ENCODE measurements at regions not wholly inside any gene's neighbourhood (a gene's known extent, or its start where the extent isn't known, plus 50 kb on each side); places are given as distances from the start of the nearest gene placed in this dataset.

DNA sequence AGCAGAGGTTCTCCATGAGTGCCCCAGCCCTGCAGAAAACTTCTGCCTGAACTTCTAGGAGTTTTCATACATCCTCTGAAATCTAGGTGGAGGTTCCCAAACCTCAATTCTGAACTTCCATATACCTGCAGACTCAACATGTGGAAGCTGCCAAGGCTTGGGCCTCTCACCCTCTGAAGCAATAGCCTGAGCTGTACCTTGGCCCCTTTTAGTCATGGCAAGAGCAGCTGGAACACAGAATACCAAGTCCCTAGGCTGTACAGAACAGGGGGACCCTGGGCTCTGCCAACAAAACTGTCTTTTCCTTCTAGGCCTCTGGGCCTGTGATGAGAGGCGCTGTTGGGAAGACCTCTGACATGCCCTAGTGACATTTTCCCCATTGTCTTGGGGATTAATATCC lies 494.3 kb upstream of the FOXG1 start:
- Mint-ChIP-seq H3K4me1 (no peaks in the 10 kb centered on the region), H3K27me3 (ENCODE audit: low read depth, poor library complexity) (peaks cover 2% of the 10 kb centered on the region), H3K27ac (no peak overlapping the region), H3K36me3 (ENCODE audit: low read depth) (no peaks in the 10 kb centered on the region), H3K4me3 (no peak overlapping the region), H3K9me3 (peaks cover 25% of the 10 kb centered on the region)
- TF ChIP-seq, protein P1, sequence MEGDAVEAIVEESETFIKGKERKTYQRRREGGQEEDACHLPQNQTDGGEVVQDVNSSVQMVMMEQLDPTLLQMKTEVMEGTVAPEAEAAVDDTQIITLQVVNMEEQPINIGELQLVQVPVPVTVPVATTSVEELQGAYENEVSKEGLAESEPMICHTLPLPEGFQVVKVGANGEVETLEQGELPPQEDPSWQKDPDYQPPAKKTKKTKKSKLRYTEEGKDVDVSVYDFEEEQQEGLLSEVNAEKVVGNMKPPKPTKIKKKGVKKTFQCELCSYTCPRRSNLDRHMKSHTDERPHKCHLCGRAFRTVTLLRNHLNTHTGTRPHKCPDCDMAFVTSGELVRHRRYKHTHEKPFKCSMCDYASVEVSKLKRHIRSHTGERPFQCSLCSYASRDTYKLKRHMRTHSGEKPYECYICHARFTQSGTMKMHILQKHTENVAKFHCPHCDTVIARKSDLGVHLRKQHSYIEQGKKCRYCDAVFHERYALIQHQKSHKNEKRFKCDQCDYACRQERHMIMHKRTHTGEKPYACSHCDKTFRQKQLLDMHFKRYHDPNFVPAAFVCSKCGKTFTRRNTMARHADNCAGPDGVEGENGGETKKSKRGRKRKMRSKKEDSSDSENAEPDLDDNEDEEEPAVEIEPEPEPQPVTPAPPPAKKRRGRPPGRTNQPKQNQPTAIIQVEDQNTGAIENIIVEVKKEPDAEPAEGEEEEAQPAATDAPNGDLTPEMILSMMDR (IDR thresholded peaks at IDR 0.05) = no peak
- DNase-seq = no peak

DNA sequence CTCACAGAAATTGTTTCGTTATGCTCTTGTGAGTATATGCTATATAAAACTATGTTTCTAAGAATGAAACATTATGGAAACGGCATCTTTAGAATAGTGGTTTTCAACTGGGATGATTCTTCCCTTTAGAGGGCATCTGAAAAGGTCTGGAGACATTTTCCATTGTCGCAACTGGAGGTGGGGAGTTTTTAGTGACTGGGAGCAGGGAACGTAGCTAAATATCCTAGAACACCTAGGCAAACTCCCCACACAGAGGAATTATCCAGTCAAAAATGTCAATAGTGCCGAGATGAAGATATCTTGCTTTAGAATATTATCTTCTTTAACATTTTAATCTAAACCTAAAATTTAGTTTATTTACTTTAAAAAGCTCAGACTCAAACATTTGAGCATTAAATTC lies 486.1 kb upstream of the FOXG1 start:
- H3K36me3 Mint-ChIP-seq (ENCODE audit: low read depth) = no peaks in the 10 kb centered on the region
- H3K4me3 Mint-ChIP-seq = no peak overlapping the region
- no peaks in the 10 kb centered on the region for H3K9me3 Mint-ChIP-seq
- TF ChIP-seq, protein P1 (IDR thresholded peaks at IDR 0.05) = no peak
- DNase-seq = no peak
- H3K27me3 Mint-ChIP-seq (ENCODE audit: low read depth, poor library complexity) = no peaks in the 10 kb centered on the region
- H3K27ac Mint-ChIP-seq = no peak overlapping the region
- H3K4me1 Mint-ChIP-seq = no peaks in the 10 kb centered on the region

DNA sequence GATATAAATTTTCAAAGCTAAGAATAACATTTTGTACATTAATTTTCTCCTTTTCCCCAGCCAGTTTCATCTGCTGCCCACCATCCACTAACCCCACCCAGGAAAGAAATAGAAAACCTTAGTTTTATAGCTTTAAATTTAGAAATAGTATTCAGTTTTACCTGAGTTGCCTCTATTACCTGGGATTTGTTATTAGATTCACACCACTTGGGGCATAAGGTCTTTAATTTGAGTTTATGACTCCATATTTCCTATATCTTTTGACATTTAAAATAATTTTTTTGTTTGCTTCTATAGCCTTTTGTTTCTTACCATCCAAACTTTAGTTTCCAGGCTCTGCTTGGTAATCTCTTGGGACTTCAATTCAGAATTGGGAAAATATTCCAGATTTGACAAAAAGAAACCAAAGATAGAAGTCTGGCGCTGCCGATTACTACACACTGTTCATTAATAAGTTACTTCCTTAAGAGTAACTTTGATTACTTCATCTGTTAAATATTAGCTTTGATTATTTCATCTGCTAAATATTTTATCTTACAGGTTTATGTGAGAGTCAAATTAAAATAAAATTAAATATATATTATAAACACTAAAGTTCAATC lies 485.5 kb upstream of the FOXG1 start:
- no peaks in the 10 kb centered on the region for H3K4me1 Mint-ChIP-seq
- TF ChIP-seq, protein P1 (IDR thresholded peaks at IDR 0.05) = no peak
- H3K4me3 Mint-ChIP-seq = no peak overlapping the region
- H3K9me3 Mint-ChIP-seq = no peaks in the 10 kb centered on the region
- no peak for DNase-seq
- H3K27me3 Mint-ChIP-seq (ENCODE audit: low read depth, poor library complexity) = no peaks in the 10 kb centered on the region
- H3K27ac Mint-ChIP-seq = no peak overlapping the region
- H3K36me3 Mint-ChIP-seq (ENCODE audit: low read depth) = no peaks in the 10 kb centered on the region

DNA sequence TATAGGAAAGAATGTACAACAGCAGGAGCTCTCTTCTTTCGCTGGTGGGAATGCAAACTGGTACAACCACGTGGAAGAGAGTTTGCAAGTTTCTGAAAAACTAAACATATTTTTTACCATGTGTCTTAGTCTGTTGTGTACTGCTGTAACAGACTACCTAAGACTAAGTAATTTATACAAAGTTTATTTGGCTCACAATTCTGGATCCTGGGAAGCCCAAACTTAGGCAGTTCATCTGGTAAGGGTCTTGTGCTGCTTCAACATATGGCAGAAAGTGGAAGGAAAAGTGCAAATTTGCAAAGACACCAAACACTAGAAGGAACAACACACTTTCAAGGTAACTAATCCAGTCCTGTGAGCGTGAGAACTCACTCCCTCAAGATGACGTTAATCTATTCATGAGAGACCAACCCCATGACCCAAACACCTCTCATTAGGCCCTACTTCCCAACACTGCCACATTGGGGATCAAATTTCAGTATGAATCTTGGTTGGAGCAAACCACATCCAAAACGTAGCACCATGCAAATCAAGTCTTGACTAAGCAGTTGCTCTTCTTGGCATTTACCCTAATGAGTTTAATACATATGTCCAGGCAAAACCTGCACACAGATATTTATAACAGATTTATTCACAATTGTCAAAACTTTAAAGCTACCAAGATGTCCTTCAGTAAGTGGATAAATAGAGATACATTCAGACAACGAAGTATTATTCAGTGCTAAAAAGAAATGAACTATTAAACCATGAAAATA lies 481.9 kb upstream of the FOXG1 start:
- no peak overlapping the region for H3K4me3 Mint-ChIP-seq
- no peak for DNase-seq
- H3K36me3 Mint-ChIP-seq (ENCODE audit: low read depth) = no peaks in the 10 kb centered on the region
- H3K9me3 Mint-ChIP-seq = no peaks in the 10 kb centered on the region
- no peaks in the 10 kb centered on the region for H3K4me1 Mint-ChIP-seq
- no peaks in the 10 kb centered on the region for H3K27me3 Mint-ChIP-seq (ENCODE audit: low read depth, poor library complexity)
- TF ChIP-seq, protein P1 (IDR thresholded peaks at IDR 0.05) = no peak
- no peak overlapping the region for H3K27ac Mint-ChIP-seq

DNA sequence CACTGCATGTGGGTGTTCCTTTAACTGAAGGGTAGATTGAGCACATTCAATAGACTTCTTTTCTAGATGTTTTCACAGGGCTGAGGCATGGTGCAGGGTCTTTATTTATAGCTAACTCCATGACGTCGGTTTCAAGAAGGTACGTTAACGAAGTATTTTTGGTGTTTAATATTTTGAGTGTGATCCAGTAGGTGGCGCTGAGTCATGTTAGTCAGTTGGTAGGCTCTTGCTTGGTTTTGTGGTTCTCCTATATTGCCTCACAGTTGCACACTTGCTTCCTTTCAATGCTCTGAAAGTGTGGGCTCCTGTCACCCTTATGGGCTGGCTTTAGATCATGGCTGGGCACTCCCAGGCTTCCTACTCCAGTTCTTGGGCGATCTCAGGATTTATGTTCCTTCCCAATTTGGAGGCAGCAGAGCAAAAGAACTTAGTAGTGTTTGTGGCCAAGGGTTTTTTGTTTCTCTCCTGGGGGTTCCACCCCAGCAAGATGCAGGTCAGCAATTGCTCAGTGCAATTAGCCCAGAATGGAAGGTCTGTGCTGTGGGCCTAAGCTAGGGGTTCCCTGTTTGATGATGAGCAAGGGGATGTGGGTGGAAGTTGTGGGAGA lies 471.6 kb upstream of the FOXG1 start:
- Mint-ChIP-seq H3K4me3 (no peak overlapping the region), H3K27me3 (ENCODE audit: low read depth, poor library complexity) (peaks cover 3% of the 10 kb centered on the region), H3K36me3 (ENCODE audit: low read depth) (no peaks in the 10 kb centered on the region), H3K9me3 (peaks cover 29% of the 10 kb centered on the region), H3K4me1 (no peaks in the 10 kb centered on the region), H3K27ac (no peak overlapping the region)
- TF ChIP-seq, protein P1 (IDR thresholded peaks at IDR 0.05) = peak; percentile 14
- no peak for DNase-seq

Data from nephron progenitor cell (in vitro differentiated cells).